ENCODE measurements at regions not wholly inside any gene's neighbourhood (a gene's known extent, or its start where the extent isn't known, plus 50 kb on each side); places are given as distances from the start of the nearest gene placed in this dataset.

DNA sequence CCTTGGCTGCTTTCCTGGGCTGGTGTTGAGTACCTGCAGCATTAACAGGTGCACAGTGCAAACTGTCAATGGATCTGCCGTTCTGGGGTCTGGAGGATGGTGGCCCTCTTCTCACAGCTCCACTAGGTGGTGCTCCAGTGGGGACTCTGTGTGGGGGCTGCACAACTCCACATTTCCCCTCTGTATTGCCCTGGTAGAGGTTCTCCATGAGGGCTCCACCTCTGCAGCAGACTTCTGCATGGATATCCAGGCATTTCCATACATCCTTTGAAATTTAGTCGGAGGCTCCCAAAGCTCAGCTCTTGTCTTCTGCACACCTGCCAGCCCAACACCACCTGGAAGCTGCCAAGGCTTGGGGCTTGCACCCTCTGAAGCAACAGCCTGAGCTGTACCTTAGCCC lies 198.6 kb downstream of the GXYLT1 start:
- no peak for ATAC-seq (replicated peaks in 1 of 4)
- H3K27ac ChIP-seq (ENCODE audit: low read length) = no peak overlapping the region
- WGBS (ENCODE audit: insufficient coverage) = 75% methylated on average over 1 of the region's 2 CpGs
- Mint-ChIP-seq H3K27ac (no peak overlapping the region), H3K27me3 (peaks cover 7 to 8% of the 10 kb centered on the region in 2 donors), H3K9me3 (peaks cover 5 to 16% (median 9%) of the 10 kb centered on the region in 3 donors), H3K4me3 (no peak overlapping the region), H3K36me3 (no peaks in the 10 kb centered on the region), H3K4me1 (no peaks in the 10 kb centered on the region)
- ChIA-PET POLR2A (no interaction called here), CTCF (interaction anchor here in 1 of 2 donors (0.6 kb wide), 1 partner anchor 538 kb away, joined by 7 read pairs; no protein-coding TSS in a partner anchor)
- no peaks in the 10 kb centered on the region for H3K36me3 ChIP-seq (ENCODE audit: control insufficient read depth in 2 of 2, extremely low read depth in 1 of 2, insufficient read depth in 1 of 2, low read length in 1 of 2)
- no peaks in the 10 kb centered on the region for H3K9me3 ChIP-seq
- H3K27me3 ChIP-seq (replicated peaks in 1 of 2; ENCODE audit: control insufficient read depth in 2 of 2, extremely low read depth in 1 of 2, insufficient read depth in 2 of 2, low read length in 1 of 2) = peaks cover 0 to 7% of the 10 kb centered on the region in 2 experiments
- no peak overlapping the region for H3K4me3 ChIP-seq (ENCODE audit: control insufficient read depth in 1 of 2, extremely low read depth in 1 of 2, low read length in 1 of 2)
- H3K4me1 ChIP-seq (ENCODE audit: control insufficient read depth in 1 of 2, extremely low read depth in 1 of 2, insufficient read depth in 2 of 2, low read length in 2 of 2) = no peaks in the 10 kb centered on the region
- DNase-seq = no peak

DNA sequence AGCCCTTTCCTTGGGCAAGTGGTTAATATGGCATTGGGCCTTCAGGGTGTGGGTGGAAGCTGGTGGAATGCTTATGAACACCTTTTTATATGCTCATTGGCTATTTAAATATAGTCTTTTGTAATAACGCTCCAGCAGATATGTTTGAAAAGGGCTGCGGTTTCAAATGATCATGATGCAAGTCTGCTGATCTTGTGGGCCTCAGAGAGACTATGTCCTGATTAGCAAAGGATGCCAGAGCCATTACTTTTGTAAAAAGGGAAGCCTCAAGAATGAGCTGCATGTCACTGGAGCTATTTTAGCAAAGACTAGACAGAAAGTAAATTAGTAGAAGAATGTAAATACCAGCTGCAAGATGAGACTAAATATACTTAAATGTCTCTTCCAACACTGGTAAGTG lies 200.5 kb downstream of the GXYLT1 start:
- Mint-ChIP-seq H3K27me3 (peaks cover 7 to 9% of the 10 kb centered on the region in 2 donors), H3K4me1 (no peaks in the 10 kb centered on the region), H3K4me3 (no peak overlapping the region), H3K27ac (no peak overlapping the region), H3K36me3 (no peaks in the 10 kb centered on the region), H3K9me3 (peaks cover 5 to 16% (median 9%) of the 10 kb centered on the region in 3 donors)
- CTCF ChIA-PET = no interaction called here
- no peak for DNase-seq
- Histone ChIP-seq H3K27ac (ENCODE audit: low read length) (no peak overlapping the region), H3K4me3 (ENCODE audit: control insufficient read depth in 1 of 2, extremely low read depth in 1 of 2, low read length in 1 of 2) (no peak overlapping the region), H3K36me3 (ENCODE audit: control insufficient read depth in 2 of 2, extremely low read depth in 1 of 2, insufficient read depth in 1 of 2, low read length in 1 of 2) (no peaks in the 10 kb centered on the region), H3K9me3 (no peaks in the 10 kb centered on the region), H3K27me3 (replicated peaks in 1 of 2; ENCODE audit: control insufficient read depth in 2 of 2, extremely low read depth in 1 of 2, insufficient read depth in 2 of 2, low read length in 1 of 2) (peaks cover 0 to 3% of the 10 kb centered on the region in 2 experiments), H3K4me1 (ENCODE audit: control insufficient read depth in 1 of 2, extremely low read depth in 1 of 2, insufficient read depth in 2 of 2, low read length in 2 of 2) (no peaks in the 10 kb centered on the region)
- no peak for ATAC-seq (replicated peaks in 1 of 4)
- POLR2A ChIA-PET = no interaction called here
- 86% methylated on average over 1 of the region's 2 CpGs for WGBS (ENCODE audit: insufficient coverage)

DNA sequence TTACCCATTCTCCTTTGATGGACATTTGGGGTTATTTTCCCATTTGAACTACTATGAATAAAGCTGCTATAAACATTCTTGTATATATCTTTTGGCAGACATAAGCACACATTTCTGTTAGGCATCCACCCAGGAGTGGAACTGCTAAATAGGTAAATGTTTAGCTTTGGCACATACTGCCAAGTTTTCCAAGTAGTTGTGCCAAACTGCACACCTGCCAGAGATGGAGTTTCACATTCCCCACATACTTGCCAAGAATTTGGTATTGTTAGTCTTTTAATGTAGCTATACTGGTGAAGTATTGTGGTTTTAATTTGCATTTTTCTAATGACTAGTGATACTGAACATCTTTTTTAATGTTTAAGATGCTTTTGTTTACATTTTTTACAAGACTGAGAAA lies 201.0 kb downstream of the GXYLT1 start:
- peaks cover 0 to 3% of the 10 kb centered on the region in 2 experiments for H3K27me3 ChIP-seq (replicated peaks in 1 of 2; ENCODE audit: control insufficient read depth in 2 of 2, extremely low read depth in 1 of 2, insufficient read depth in 2 of 2, low read length in 1 of 2)
- Mint-ChIP-seq H3K4me1 (no peaks in the 10 kb centered on the region), H3K36me3 (no peaks in the 10 kb centered on the region), H3K27me3 (peaks cover 7 to 9% of the 10 kb centered on the region in 2 donors), H3K4me3 (no peak overlapping the region), H3K27ac (no peak overlapping the region), H3K9me3 (peaks cover 5 to 16% (median 9%) of the 10 kb centered on the region in 3 donors)
- ATAC-seq (replicated peaks in 1 of 4) (no peak), DNase-seq (no peak)
- no peak overlapping the region for H3K4me3 ChIP-seq (ENCODE audit: control insufficient read depth in 1 of 2, extremely low read depth in 1 of 2, low read length in 1 of 2)
- POLR2A ChIA-PET = no interaction called here
- no peaks in the 10 kb centered on the region for H3K9me3 ChIP-seq
- no peaks in the 10 kb centered on the region for H3K36me3 ChIP-seq (ENCODE audit: control insufficient read depth in 2 of 2, extremely low read depth in 1 of 2, insufficient read depth in 1 of 2, low read length in 1 of 2)
- CTCF ChIA-PET = no interaction called here
- no peaks in the 10 kb centered on the region for H3K4me1 ChIP-seq (ENCODE audit: control insufficient read depth in 1 of 2, extremely low read depth in 1 of 2, insufficient read depth in 2 of 2, low read length in 2 of 2)
- no peak overlapping the region for H3K27ac ChIP-seq (ENCODE audit: low read length)

DNA sequence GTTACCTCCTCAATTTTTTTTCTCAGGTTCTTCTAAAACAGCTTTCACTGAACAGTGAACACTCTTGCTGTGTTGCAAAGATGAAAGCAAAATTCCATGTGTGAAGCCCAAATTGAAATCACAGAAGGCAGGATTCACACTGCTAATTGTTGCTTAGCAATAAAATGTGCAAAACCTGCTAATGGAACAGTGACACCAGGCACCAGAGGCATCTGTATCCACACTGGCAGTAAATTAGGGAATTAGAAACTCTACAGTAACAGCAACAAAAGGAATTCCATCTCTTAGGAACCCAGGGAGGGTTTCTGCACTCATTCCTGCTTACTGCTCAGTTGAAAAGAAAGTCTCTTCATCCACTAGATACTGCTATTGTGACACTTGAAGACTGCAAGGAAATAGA lies 202.3 kb downstream of the GXYLT1 start:
- H3K27me3 Mint-ChIP-seq = peaks cover 10 to 11% of the 10 kb centered on the region in 2 donors
- H3K4me1 ChIP-seq (ENCODE audit: control insufficient read depth in 1 of 2, extremely low read depth in 1 of 2, insufficient read depth in 2 of 2, low read length in 2 of 2) = no peaks in the 10 kb centered on the region
- no peaks in the 10 kb centered on the region for H3K36me3 Mint-ChIP-seq
- ChIA-PET POLR2A (no interaction called here), CTCF (interaction anchor here in 1 of 2 donors (0.6 kb wide), 1 partner anchor 82 kb away, joined by 3 read pairs; no protein-coding TSS in a partner anchor)
- no peaks in the 10 kb centered on the region for H3K9me3 ChIP-seq
- no peak overlapping the region for H3K27ac Mint-ChIP-seq
- no peak overlapping the region for H3K4me3 ChIP-seq (ENCODE audit: control insufficient read depth in 1 of 2, extremely low read depth in 1 of 2, low read length in 1 of 2)
- H3K27ac ChIP-seq (ENCODE audit: low read length) = no peak overlapping the region
- H3K4me3 Mint-ChIP-seq = no peak overlapping the region
- H3K9me3 Mint-ChIP-seq = peaks cover 5 to 16% (median 9%) of the 10 kb centered on the region in 3 donors
- no peaks in the 10 kb centered on the region for H3K4me1 Mint-ChIP-seq
- H3K27me3 ChIP-seq (replicated peaks in 1 of 2; ENCODE audit: control insufficient read depth in 2 of 2, extremely low read depth in 1 of 2, insufficient read depth in 2 of 2, low read length in 1 of 2) = peaks cover 0 to 3% of the 10 kb centered on the region in 2 experiments
- DNase-seq = no peak
- H3K36me3 ChIP-seq (ENCODE audit: control insufficient read depth in 2 of 2, extremely low read depth in 1 of 2, insufficient read depth in 1 of 2, low read length in 1 of 2) = no peaks in the 10 kb centered on the region
- ATAC-seq (replicated peaks in 1 of 4) = no peak

DNA sequence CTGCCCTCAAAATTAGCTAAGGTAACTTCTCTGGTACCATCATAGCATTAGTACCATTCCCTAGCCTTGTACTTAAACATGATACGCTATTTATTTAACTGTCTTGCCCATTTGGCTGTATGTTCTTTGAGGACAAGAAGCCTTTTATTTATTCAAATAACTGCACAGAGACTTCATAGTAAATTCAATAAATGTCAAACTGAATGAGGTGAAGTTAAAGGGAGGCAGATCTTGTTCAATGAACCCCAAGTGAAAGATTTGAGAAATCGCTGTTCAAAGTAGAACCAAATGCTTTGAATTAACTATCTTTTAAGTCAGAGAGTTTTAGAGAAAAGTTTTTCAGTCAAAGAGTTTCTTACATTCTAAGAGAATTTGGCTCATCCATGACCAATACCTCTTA lies 203.6 kb downstream of the GXYLT1 start:
- ChIA-PET CTCF (no interaction called here), POLR2A (no interaction called here)
- no peak overlapping the region for H3K4me3 Mint-ChIP-seq
- DNase-seq (no peak), ATAC-seq (replicated peaks in 1 of 4) (no peak)
- no peak overlapping the region for H3K27ac Mint-ChIP-seq
- peaks cover 0 to 8% (median 3%) of the 10 kb centered on the region in 3 donors for H3K9me3 Mint-ChIP-seq
- Histone ChIP-seq H3K27me3 (replicated peaks in 1 of 2; ENCODE audit: control insufficient read depth in 2 of 2, extremely low read depth in 1 of 2, insufficient read depth in 2 of 2, low read length in 1 of 2) (peaks cover 0 to 7% of the 10 kb centered on the region in 2 experiments), H3K27ac (ENCODE audit: low read length) (no peak overlapping the region), H3K4me3 (ENCODE audit: control insufficient read depth in 1 of 2, extremely low read depth in 1 of 2, low read length in 1 of 2) (no peak overlapping the region), H3K9me3 (no peaks in the 10 kb centered on the region), H3K36me3 (ENCODE audit: control insufficient read depth in 2 of 2, extremely low read depth in 1 of 2, insufficient read depth in 1 of 2, low read length in 1 of 2) (no peaks in the 10 kb centered on the region), H3K4me1 (ENCODE audit: control insufficient read depth in 1 of 2, extremely low read depth in 1 of 2, insufficient read depth in 2 of 2, low read length in 2 of 2) (no peaks in the 10 kb centered on the region)
- H3K27me3 Mint-ChIP-seq = peaks cover 13 to 19% of the 10 kb centered on the region in 2 donors
- WGBS (ENCODE audit: insufficient coverage) = no CpG with 5 or more reads among the region's 2 CpGs
- no peaks in the 10 kb centered on the region for H3K36me3 Mint-ChIP-seq
- no peaks in the 10 kb centered on the region for H3K4me1 Mint-ChIP-seq

DNA sequence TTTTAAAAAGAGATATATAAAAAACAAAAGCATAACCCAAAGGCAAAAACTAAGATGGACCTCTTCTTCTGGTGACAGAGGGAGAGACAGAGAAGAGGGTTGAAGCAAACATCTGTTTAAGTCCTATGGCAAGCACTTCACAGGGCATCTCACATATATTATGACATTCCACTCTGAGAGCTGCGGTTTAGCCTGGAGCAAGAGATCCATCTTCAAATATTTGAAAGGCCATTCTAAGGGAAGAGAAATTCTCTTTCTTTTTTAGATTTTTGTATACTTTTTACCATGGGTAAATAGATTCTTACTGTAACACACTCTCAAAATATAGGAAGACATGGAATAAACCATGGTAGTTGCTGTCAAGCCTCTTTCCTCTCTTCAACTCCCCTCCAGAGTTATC lies 204.1 kb downstream of the GXYLT1 start:
- Mint-ChIP-seq H3K27ac (no peak overlapping the region), H3K36me3 (no peaks in the 10 kb centered on the region), H3K9me3 (peaks cover 0 to 8% (median 3%) of the 10 kb centered on the region in 3 donors), H3K4me1 (no peaks in the 10 kb centered on the region), H3K4me3 (no peak overlapping the region), H3K27me3 (peaks cover 13 to 19% of the 10 kb centered on the region in 2 donors)
- ATAC-seq (replicated peaks in 1 of 4) (no peak), DNase-seq (no peak)
- ChIA-PET CTCF (no interaction called here), POLR2A (no interaction called here)
- peaks cover 0 to 7% of the 10 kb centered on the region in 2 experiments for H3K27me3 ChIP-seq (replicated peaks in 1 of 2; ENCODE audit: control insufficient read depth in 2 of 2, extremely low read depth in 1 of 2, insufficient read depth in 2 of 2, low read length in 1 of 2)
- H3K9me3 ChIP-seq = no peaks in the 10 kb centered on the region
- WGBS (ENCODE audit: insufficient coverage) = no CpG with 5 or more reads among the region's 1 CpG
- no peaks in the 10 kb centered on the region for H3K36me3 ChIP-seq (ENCODE audit: control insufficient read depth in 2 of 2, extremely low read depth in 1 of 2, insufficient read depth in 1 of 2, low read length in 1 of 2)
- H3K4me3 ChIP-seq (ENCODE audit: control insufficient read depth in 1 of 2, extremely low read depth in 1 of 2, low read length in 1 of 2) = no peak overlapping the region
- H3K27ac ChIP-seq (ENCODE audit: low read length) = no peak overlapping the region
- no peaks in the 10 kb centered on the region for H3K4me1 ChIP-seq (ENCODE audit: control insufficient read depth in 1 of 2, extremely low read depth in 1 of 2, insufficient read depth in 2 of 2, low read length in 2 of 2)

DNA sequence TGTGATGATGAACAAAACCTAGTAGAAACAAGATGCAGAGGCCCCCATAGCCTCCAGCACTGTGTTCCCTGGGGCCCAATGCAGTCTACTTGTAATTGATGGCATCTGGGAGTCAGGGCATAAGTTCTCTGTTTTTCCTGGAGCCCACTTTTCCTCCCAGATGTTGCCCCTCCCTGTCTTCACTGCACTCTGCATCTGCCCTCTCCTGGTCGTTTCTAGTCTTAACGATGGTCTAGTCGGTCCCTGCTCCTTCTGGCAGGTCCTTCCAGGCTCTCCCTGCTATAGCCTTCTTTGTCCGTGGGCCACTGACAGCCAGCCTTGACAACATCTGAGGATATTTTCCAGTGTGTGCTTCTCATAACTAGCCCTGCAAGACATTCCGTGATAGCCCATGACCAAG lies 208.3 kb downstream of the GXYLT1 start:
- Histone ChIP-seq H3K9me3 (no peaks in the 10 kb centered on the region), H3K27me3 (replicated peaks in 1 of 2; ENCODE audit: control insufficient read depth in 2 of 2, extremely low read depth in 1 of 2, insufficient read depth in 2 of 2, low read length in 1 of 2) (peaks cover 0 to 15% of the 10 kb centered on the region in 2 experiments), H3K4me3 (ENCODE audit: control insufficient read depth in 1 of 2, extremely low read depth in 1 of 2, low read length in 1 of 2) (no peak overlapping the region), H3K4me1 (ENCODE audit: control insufficient read depth in 1 of 2, extremely low read depth in 1 of 2, insufficient read depth in 2 of 2, low read length in 2 of 2) (peaks cover 0 to 7% of the 10 kb centered on the region in 2 experiments), H3K27ac (ENCODE audit: low read length) (no peak overlapping the region), H3K36me3 (ENCODE audit: control insufficient read depth in 2 of 2, extremely low read depth in 1 of 2, insufficient read depth in 1 of 2, low read length in 1 of 2) (no peaks in the 10 kb centered on the region)
- ChIA-PET CTCF (no interaction called here), POLR2A (no interaction called here)
- WGBS (ENCODE audit: insufficient coverage) = 55% methylated on average over 3 of the region's 5 CpGs
- peaks cover 32 to 40% of the 10 kb centered on the region in 2 donors for H3K27me3 Mint-ChIP-seq
- H3K4me3 Mint-ChIP-seq = no peak overlapping the region
- H3K36me3 Mint-ChIP-seq = no peaks in the 10 kb centered on the region
- ATAC-seq (replicated peaks in 1 of 4) (no peak), DNase-seq (no peak)
- no peaks in the 10 kb centered on the region for H3K9me3 Mint-ChIP-seq
- peaks cover 10 to 15% (median 12%) of the 10 kb centered on the region in 3 donors for H3K4me1 Mint-ChIP-seq
- no peak overlapping the region for H3K27ac Mint-ChIP-seq

Measured in T-cell (primary cell).